H1 (cell line): ENCODE measurements at regions not wholly inside any gene's neighbourhood (a gene's known extent, or its start where the extent isn't known, plus 50 kb on each side); places are given as distances from the start of the nearest gene placed in this dataset.

Experiments
- CTCF ChIA-PET: fragments of 300-600 bp; sonication (Branson Sonifier 250); formaldehyde crosslinking; loops from one replicate; lab custom pipeline; 2021; ENCODE audit not compliant: partially characterized antibody; lab: Charles Lee
- POLR2A ChIA-PET: fragments of 300-600 bp; sonication (Branson Sonifier 250); formaldehyde crosslinking; loops from one replicate; lab custom pipeline; 2021; ENCODE audit warnings: inconsistent platforms; ENCODE audit not compliant: partially characterized antibody; lab: Charles Lee
- DNase-seq, 2 experiments: peaks; one replicate each; pipeline versions ENCODE4 v3.0.0 to v3.0.0-alpha.2; 2010 to 2022; ENCODE audit warnings: low spot score in 2 of 2, low read depth in 1 of 2, mixed read lengths in 1 of 2
- FAIRE-seq: peaks from 2 replicates; lab custom pipeline; 2011; peaks lifted over from hg19 to GRCh38; lab: Jason Lieb, UNC
- H2AFZ ChIP-seq: 2 replicates; pipeline ENCODE4 v1.8.1; 2012; ENCODE audit warnings: low read length, inconsistent platforms
- H2AK5ac ChIP-seq: 2 replicates; pipeline ENCODE4 v1.6.1; 2013; ENCODE audit warnings: low read depth, low read length
- H2BK120ac ChIP-seq: replicated peaks from 2 replicates; pipeline ENCODE3; 2013; ENCODE audit warnings: low read depth, low read length, inconsistent platforms
- H2BK12ac ChIP-seq: 2 replicates; pipeline ENCODE4 v1.6.1; 2013; ENCODE audit warnings: low read depth, low read length
- H2BK15ac ChIP-seq: 2 replicates; pipeline ENCODE4 v1.6.1; 2013; ENCODE audit warnings: low read length
- H2BK20ac ChIP-seq: 2 replicates; pipeline ENCODE4 v1.6.1; 2013; ENCODE audit warnings: low read length
- H2BK5ac ChIP-seq: 2 replicates; pipeline ENCODE4 v1.6.1; 2013; ENCODE audit warnings: low read depth, low read length
- H3K14ac ChIP-seq: 2 replicates; pipeline ENCODE4 v1.6.1; 2013; ENCODE audit warnings: inconsistent platforms; ENCODE audit not compliant: insufficient read length
- H3K18ac ChIP-seq: 2 replicates; pipeline ENCODE4 v1.6.1; 2013; ENCODE audit warnings: low read length; ENCODE audit errors: extremely low read depth
- H3K23ac ChIP-seq: 2 replicates; pipeline ENCODE4 v1.6.1; 2013; ENCODE audit warnings: inconsistent platforms; ENCODE audit not compliant: insufficient read length
- H3K23me2 ChIP-seq: 2 replicates; pipeline ENCODE4 v1.6.1; 2013; ENCODE audit warnings: low read depth, low read length
- H3K27ac ChIP-seq: 2 replicates; pipeline ENCODE4 v1.6.1; 2011; ENCODE audit warnings: low read depth, low read length, inconsistent platforms
- H3K27me3 ChIP-seq, 4 experiments: replicated peaks in 1 of 4; 1 replicate in 1 of 4; 2 replicates in 3 of 4; pipeline versions ENCODE4 v1.6.1 to v1.8.1; 2011 to 2013; ENCODE audit warnings: low read length in 3 of 4, mild to moderate bottlenecking in 3 of 4, inconsistent platforms in 2 of 4, mixed read lengths in 2 of 4, moderate library complexity in 1 of 4; ENCODE audit not compliant: control insufficient read depth in 3 of 4, insufficient read depth in 3 of 4; ENCODE audit errors: extremely low read depth in 1 of 4
- H3K36me3 ChIP-seq, 4 experiments: 2 replicates each; pipeline versions ENCODE4 v1.6.1 to v1.8.1; 2011 to 2013; ENCODE audit warnings: mild to moderate bottlenecking in 4 of 4, low read length in 3 of 4, moderate library complexity in 2 of 4, control low read depth in 1 of 4, inconsistent platforms in 1 of 4; ENCODE audit not compliant: insufficient read depth in 4 of 4, control insufficient read depth in 2 of 4
- H3K4ac ChIP-seq: replicated peaks from 2 replicates; pipeline ENCODE3; 2013; ENCODE audit warnings: low read length, low read depth, mixed read lengths, inconsistent platforms; ENCODE audit not compliant: insufficient read length
- H3K4me1 ChIP-seq, 4 experiments: replicated peaks in 1 of 4; 1 replicate in 1 of 4; 2 replicates in 3 of 4; pipeline versions ENCODE4 v1.6.1 to v1.8.1; 2011 to 2013; ENCODE audit warnings: low read length in 3 of 4, inconsistent platforms in 2 of 4, mixed read lengths in 1 of 4; ENCODE audit not compliant: insufficient read depth in 4 of 4, control insufficient read depth in 3 of 4
- H3K4me2 ChIP-seq, 2 experiments: 2 replicates each; pipeline versions ENCODE4 v1.6.1 to v1.8.1; 2011 to 2013; ENCODE audit warnings: low read depth in 2 of 2, low read length in 2 of 2, control low read depth in 1 of 2, inconsistent platforms in 1 of 2, mild to moderate bottlenecking in 1 of 2; ENCODE audit not compliant: insufficient read depth in 1 of 2
- H3K4me3 ChIP-seq, 4 experiments: fragments of 200-600, 300-600 bp in 1 of 4; sonication (generic), shearing (Covaris generic), sonication (Bioruptor Twin) in 1 of 4; 2 replicates each; pipeline versions ENCODE4 v1.5.1 to v1.8.1; 2011 to 2016; ENCODE audit warnings: low read length in 4 of 4, low read depth in 3 of 4, control low read depth in 2 of 4, inconsistent platforms in 2 of 4, mild to moderate bottlenecking in 2 of 4, mixed read lengths in 1 of 4, moderate library complexity in 1 of 4; ENCODE audit not compliant: insufficient read depth in 2 of 4; ENCODE audit errors: extremely low read depth in 1 of 4
- H3K56ac ChIP-seq: replicated peaks from 2 replicates; pipeline ENCODE3; 2013; ENCODE audit warnings: low read depth, mild to moderate bottlenecking, mixed read lengths, low read length, inconsistent platforms; ENCODE audit not compliant: insufficient read length
- H3K79me1 ChIP-seq: 2 replicates; pipeline ENCODE4 v1.6.1; 2013; ENCODE audit warnings: low read depth, low read length, control low read depth
- H3K79me2 ChIP-seq, 2 experiments: 2 replicates each; pipeline versions ENCODE4 v1.6.1 to v1.8.1; 2012 to 2013; ENCODE audit warnings: low read length in 2 of 2, mild to moderate bottlenecking in 2 of 2, inconsistent platforms in 1 of 2; ENCODE audit not compliant: insufficient read depth in 2 of 2, control insufficient read depth in 1 of 2
- H3K9ac ChIP-seq, 4 experiments: replicated peaks in 1 of 4; 1 replicate in 1 of 4; 2 replicates in 3 of 4; pipeline versions ENCODE4 v1.6.1 to v1.8.1; 2011 to 2013; ENCODE audit warnings: low read depth in 3 of 4, low read length in 3 of 4, control low read depth in 2 of 4, mild to moderate bottlenecking in 2 of 4, moderate library complexity in 2 of 4, inconsistent platforms in 1 of 4; ENCODE audit errors: extremely low read depth in 1 of 4
- H3K9me3 ChIP-seq, 2 experiments: 2 replicates each; pipeline versions ENCODE4 v1.6.1 to v1.8.1; 2012 to 2013; ENCODE audit warnings: mild to moderate bottlenecking in 2 of 2, moderate library complexity in 2 of 2, control low read depth in 1 of 2, inconsistent platforms in 1 of 2, low read depth in 1 of 2, low read length in 1 of 2, mixed read lengths in 1 of 2; ENCODE audit not compliant: insufficient read depth in 2 of 2
- H4K20me1 ChIP-seq, 2 experiments: replicated peaks in 1 of 2; 2 replicates each; pipeline versions ENCODE3 to v1.8.1; 2011 to 2013; ENCODE audit warnings: inconsistent platforms in 2 of 2, low read length in 2 of 2, mild to moderate bottlenecking in 1 of 2; ENCODE audit not compliant: insufficient read depth in 2 of 2, control insufficient read depth in 1 of 2
- H4K5ac ChIP-seq: 2 replicates; pipeline ENCODE4 v1.6.1; 2013; ENCODE audit warnings: low read length, low read depth, mixed read lengths, inconsistent platforms; ENCODE audit not compliant: insufficient read length
- H4K8ac ChIP-seq: 2 replicates; pipeline ENCODE4 v1.8.0; 2013; ENCODE audit warnings: mild to moderate bottlenecking, moderate library complexity, low read length, inconsistent platforms; ENCODE audit not compliant: insufficient read depth; ENCODE audit errors: extremely low read depth
- H4K91ac ChIP-seq: replicated peaks from 2 replicates; pipeline ENCODE3; 2013; ENCODE audit warnings: low read length, mixed read lengths, inconsistent platforms; ENCODE audit not compliant: insufficient read length
- BRCA1 ChIP-seq: IDR thresholded peaks from 2 replicates; pipeline ENCODE4 v1.6.1; 2012; ENCODE audit warnings: low read depth, low read length, improper control_type of control experiment
- KDM4A ChIP-seq: IDR thresholded peaks from one replicate; pipeline ENCODE4 v1.7.1; 2012; ENCODE audit warnings: low read depth, mild to moderate bottlenecking, moderate library complexity, low read length, inconsistent platforms; ENCODE audit not compliant: severe bottlenecking
- POU5F1 ChIP-seq: IDR thresholded peaks from 2 replicates; pipeline ENCODE4 v1.6.1; 2011; ENCODE audit warnings: low read depth, mild to moderate bottlenecking, low read length, moderate library complexity
- YY1 ChIP-seq: IDR thresholded peaks from 2 replicates; pipeline ENCODE4 v1.6.1; 2011; ENCODE audit warnings: low read depth, mild to moderate bottlenecking, low read length
- WGBS, 2 experiments: shearing (Covaris generic) in 1 of 2; methylation state at CpG; one replicate each; pipeline versions ENCODE4 v1.1.6 to v1.1.7; 2013 to 2015; ENCODE audit warnings: low lambda C conversion rate in 2 of 2, mixed read lengths in 2 of 2, inconsistent platforms in 1 of 2, low coverage in 1 of 2, missing lambda C conversion rate in 1 of 2; ENCODE audit not compliant: insufficient replicate concordance in 2 of 2, insufficient coverage in 1 of 2, insufficient read length in 1 of 2; ENCODE audit errors: extremely low coverage in 1 of 2, missing lambda C conversion rate in 1 of 2; 5-methylcytosine and 5-hydroxymethylcytosine counted together

- no peaks in the 10 kb centered on the region for H3K27me3 ChIP-seq
- DNase-seq (no peak), FAIRE-seq (no peak)
- no peak overlapping the region for H3K23ac ChIP-seq
- no peak overlapping the region for H2BK5ac ChIP-seq
- no peaks in the 10 kb centered on the region for H3K9me3 ChIP-seq
- H3K9ac ChIP-seq, result no peak overlapping the region
- no peak overlapping the region for H3K18ac ChIP-seq
- H2AK5ac ChIP-seq, result no peak overlapping the region
- H3K79me2 ChIP-seq, result no peaks in the 10 kb centered on the region
- no peaks in the 10 kb centered on the region for H4K20me1 ChIP-seq
- no peak overlapping the region for H2BK12ac ChIP-seq
- H3K4me3 ChIP-seq, result no peak overlapping the region
- WGBS, 2 experiments, result 84% methylated on average over 12 of the region's 12 CpGs; no CpG with 5 or more reads in 1 of the 2 experiments
- H3K4me2 ChIP-seq, result no peak overlapping the region
- H3K14ac ChIP-seq, result no peak overlapping the region
- H3K36me3 ChIP-seq, result no peaks in the 10 kb centered on the region
- no peak overlapping the region for H2AFZ ChIP-seq
- no peaks in the 10 kb centered on the region for H3K23me2 ChIP-seq
- no peak overlapping the region for H3K4ac ChIP-seq
- no peak overlapping the region for H4K8ac ChIP-seq
- H2BK20ac ChIP-seq, result no peak overlapping the region
- H3K79me1 ChIP-seq, result no peaks in the 10 kb centered on the region
- no peak overlapping the region for H2BK15ac ChIP-seq
- H3K56ac ChIP-seq, result no peak overlapping the region
- no peak overlapping the region for H3K27ac ChIP-seq
- H4K5ac ChIP-seq, result no peak overlapping the region
- no peak overlapping the region for H4K91ac ChIP-seq
- ChIA-PET CTCF (interaction anchor here (0.9 to 1.6 kb wide), 4 partner anchors 9 to 24 kb away, joined by 3 to 6 read pairs (median 4); no protein-coding TSS in a partner anchor), POLR2A (no interaction called here)
- no peak overlapping the region for H2BK120ac ChIP-seq
- peaks cover 0 to 4% (median 3%) of the 10 kb centered on the region in 4 experiments; a peak in 3 of 7 replicates for H3K4me1 ChIP-seq
- TF ChIP-seq BRCA1 (no peak), POU5F1 (no peak), KDM4A (no peak), YY1 (no peak)
These were observed 100.4 kb upstream of the NAA20 start for GRCh38 chr20:19916531-19917485.
